ENCODE measurements at regions not wholly inside any gene's neighbourhood (a gene's known extent, or its start where the extent isn't known, plus 50 kb on each side); places are given as distances from the start of the nearest gene placed in this dataset.
"Not testable (repeated sequence)": the region's sequence is repeated elsewhere in the genome, so short reads cannot be mapped to it uniquely, and the experiment has no call there.

DNA sequence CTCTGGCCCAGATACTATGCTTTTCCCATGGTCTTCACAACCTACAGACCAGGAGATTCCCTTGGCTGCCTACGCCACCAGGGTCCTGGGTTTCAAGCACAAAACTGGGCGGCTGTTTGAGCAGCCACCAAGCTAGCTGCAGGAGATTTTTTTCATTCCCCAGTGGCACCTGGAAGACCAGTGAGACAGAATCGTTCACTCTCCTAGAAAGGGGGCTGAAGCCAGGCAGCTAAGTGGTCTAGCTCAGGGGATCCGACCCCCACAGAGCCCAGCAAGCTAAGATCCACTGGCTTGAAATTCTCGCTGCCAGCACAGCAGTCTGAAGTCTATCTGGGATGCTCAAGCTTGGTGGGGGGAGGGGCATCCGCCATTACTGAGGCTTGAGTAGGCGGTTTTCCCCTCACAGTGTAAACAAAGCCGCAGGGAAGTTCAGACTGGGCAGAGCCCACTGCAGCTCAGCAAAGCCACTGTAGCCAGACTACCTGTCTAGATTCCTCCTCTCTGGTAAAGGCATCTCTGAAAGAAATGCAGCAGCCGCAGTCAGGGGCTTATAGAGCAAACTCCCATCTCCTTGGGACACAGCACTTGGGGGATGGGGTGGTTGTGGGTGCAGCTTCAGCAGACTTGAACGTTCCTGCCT is 168.7 kb upstream of the ADAMTSL1 start:
- not testable (repeated sequence) for DNase-seq

DNA sequence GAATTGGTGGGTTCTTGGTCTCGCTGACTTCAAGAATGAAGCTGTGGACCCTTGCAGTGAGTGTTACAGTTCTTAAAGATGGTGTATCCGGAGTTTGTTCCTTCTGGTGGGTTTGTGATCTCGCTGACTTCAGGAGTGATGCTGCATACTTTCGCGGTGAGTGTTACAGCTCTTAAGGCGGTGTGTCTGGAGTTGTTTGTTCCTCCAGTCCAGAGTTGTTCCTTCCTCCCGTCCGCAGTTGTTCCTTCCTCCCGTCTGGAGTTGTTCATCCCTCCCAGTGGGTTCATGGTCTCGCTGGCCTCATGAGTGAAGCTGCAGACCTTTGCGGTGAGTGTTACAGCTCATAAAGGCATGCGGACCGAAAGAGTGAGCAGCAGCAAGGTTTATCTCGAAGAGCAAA is 159.6 kb upstream of the ADAMTSL1 start:
- no peak for DNase-seq

DNA sequence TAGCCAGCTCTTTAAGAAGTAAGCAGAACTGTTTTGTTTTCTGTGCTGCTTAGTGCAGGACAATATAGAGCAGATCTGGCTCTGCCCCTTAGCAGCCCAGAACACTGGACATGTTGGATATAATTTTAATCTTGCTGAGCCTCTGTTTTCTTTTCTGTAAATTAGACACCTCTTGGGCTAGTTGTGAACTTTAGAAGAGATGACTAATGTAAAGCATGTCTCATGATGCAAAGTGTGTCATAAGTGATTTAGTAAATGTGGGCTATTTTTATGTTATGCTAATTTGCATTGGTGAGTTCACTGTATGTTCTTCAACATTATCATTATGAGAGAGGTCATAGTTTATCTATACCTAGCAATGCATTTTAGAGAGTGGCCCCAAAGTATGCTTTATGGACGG is 156.1 kb upstream of the ADAMTSL1 start:
- DNase-seq = no peak

DNA sequence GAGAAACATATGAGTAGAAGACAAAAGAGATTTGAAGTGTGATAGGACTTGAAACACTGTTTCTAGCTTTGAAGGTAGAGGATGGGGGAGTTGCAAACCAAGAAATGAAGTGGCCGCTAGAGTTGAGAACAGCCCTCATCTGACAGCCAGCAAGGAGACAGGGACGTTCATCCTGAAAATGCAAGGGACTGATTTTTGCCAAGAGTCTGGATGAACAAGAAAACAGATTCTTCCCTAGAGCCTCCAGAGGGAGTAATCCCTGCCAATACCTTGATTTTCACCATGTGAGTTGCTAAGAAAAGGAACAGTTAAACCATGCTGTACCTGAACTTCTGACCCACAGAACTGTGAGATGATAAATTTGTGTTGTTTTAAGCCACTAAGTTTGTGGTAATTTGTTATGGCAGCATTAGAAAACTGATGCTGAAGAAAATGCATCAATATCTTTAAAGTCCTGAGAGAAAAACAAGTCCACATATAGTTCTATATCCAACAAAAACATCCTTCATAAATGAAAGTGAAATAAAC is 154.0 kb upstream of the ADAMTSL1 start:
- no peak for DNase-seq

DNA sequence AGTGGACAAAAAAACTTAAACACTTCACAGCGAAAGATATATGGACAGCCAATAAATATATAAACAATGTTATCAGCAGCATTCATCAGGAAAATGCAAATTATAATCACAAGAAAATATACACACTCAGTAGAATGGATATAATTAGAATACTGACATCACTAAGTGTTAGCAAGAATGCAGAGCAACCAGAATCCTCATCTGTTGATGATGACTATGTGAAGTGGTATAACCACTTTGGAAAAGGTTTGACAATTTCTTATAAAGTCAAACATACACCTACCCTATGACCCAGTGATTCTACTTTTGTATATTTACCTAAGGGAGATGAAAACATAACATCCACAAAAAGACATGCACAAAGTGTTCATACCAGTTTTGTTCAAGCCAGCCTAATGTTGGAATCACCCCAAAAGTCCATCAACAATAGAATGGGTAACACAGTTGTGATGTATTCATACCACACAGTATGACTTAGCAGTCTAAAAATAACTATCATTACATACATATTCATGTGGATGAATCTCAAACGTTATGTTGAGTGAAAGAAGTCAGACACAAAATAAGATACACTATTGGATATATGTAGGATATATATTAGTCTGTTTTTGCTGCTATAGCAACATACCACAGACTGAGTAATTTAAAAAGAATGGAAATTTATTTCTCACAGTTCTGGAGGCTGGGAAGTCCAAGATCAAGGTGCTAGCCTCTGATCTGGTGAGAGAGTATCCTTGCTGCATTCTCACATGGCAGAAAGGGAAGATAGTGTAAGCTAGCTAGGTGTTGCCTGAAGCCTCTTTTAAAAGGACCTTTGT is 148.8 kb upstream of the ADAMTSL1 start:
- no peak for DNase-seq

DNA sequence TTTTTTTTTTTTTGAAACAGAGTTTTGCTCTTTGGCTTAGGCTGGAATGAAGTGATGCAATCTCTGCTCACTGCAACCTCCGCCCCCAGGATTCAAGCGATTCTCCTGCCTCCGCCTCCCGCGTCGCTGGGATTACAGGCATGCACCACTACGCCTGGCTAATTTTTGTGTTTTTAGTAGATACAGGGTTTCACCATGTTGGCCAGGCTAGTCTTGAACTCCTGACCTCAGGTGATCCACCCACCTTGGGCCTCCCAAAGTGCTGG is 148.3 kb upstream of the ADAMTSL1 start:
- not testable (repeated sequence) for DNase-seq

DNA sequence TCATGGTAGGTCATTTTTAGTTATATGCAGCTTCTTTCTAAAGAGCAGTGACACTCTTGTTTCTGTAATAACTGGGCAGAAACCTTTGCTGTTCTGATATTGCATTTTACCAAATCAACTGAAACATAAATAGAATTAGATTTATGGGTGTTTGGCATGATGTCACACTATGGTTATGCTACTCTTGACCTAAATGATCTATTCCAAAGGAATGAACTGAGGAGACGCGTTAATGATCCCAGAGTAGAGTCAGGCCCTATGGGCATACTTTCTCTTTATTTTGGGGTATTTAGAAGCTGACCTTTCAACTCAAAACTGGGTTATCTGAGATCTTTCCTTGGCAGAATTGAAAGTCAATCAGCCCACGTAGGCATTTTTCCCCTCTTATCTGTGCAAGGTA is 146.8 kb upstream of the ADAMTSL1 start:
- DNase-seq = no peak

DNA sequence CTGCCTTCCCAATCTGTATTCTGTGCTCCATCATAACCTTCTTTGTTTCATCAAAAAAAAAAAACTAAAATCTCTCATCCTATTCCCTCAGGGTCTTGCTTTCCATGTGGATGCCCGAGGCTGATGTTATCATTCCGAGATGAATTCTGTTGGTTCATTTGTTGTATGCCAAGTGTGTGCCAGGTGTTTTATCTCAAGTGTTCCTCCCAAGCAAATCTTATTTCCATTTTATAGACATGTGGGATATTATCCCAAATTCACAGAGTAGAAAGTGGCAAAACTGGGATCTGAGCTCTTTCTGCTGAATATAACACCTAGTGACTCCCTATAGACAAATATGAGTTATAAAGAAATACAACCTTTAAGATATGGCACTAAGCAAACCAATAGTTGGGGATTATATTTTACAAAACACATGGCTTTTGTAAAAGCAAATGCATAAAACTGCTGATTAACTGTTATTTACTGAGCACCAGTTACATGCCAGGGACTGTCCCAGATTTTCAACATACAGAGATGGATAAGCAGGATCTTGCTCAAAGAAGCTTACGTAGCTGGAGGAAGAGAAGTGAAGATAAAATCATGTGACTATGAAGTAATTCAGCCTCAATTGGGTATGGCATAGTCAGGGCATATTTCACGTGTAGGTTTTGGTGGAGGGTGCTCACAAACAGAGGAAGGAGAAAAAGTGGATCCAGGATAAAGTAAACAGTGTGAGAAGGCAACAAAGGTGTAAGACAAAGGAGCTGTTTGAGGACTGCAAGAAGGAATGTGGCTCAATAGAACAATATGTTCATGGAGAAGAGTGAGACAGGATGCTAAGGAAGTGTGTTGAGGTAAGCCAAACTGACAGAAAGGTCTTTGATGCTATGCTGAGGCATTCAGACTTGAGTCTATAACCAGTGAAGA is 143.3 kb upstream of the ADAMTSL1 start:
- no peak for DNase-seq

DNA sequence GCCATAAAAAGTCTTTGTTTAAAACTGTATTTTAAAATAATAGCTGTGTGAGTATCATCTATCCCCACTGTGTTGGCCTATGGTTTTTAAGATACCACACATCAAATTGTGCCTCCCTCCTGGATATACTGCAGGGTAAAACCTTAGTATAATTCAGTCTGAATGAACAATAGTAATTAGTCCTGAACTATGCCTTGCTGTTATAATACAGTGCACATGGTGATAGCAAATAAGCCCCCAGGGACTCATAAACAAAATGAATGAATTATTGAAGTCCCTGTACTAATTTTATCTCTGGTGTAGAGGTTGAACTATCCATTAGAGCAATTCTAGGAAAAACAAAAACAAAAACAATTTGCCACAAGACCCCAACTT is 142.7 kb upstream of the ADAMTSL1 start:
- DNase-seq = no peak

DNA sequence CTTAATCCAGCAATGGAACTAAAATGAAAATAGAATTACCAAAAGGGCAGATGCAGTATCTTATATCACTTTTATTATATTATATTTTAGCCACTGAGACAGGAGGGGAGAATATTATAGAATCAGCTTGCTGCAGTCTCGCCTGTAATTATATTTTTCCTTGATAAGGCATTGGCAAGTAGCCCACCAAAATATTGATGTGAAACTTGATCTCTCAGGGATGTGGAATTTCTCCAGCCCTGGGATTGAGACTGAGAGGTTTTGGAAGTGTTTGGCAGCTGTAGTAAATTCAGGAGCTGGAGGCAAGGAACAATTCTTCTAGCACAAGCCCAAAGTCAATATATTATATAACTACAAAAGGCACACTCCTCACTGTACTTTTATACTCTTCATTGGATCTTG is 142.1 kb upstream of the ADAMTSL1 start:
- no peak for DNase-seq

DNA sequence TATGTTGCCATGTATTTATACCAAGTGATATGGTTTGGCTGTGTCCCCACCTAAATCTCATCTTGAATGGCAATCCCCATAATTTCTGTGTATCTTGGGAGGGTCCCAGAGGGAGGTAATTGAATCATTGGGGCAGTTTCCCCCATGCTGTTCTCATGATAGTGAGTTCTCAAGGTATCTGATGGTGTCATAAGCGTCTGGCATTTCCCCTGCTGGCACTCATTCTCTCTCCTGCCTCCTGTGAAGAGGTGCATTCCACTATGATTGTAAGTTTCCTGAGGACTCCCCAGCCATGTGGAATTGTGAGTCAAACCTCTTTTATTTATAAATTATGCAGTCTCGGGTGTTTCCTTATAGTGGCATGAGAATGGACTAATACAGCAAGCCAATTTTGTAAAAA is 140.8 kb upstream of the ADAMTSL1 start:
- no peak for DNase-seq

DNA sequence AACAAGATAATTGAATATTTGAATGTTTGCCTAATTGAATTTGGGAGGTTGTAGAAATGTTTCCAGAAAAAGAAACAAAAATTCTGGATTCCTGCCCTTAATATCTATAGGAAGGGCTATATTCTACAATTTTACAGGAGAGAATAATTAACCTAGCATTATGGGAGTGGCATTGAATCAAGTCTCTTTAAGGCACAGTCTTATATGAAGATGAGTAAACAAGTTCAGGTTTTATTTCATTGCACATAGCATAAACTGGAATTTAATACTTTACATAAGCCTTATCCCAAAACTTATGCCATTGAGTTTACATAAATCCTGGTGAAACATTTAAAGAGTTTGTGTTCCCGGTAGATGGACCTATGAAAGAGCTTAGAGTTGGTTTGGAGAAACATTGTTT is 138.1 kb upstream of the ADAMTSL1 start:
- no peak for DNase-seq

DNA sequence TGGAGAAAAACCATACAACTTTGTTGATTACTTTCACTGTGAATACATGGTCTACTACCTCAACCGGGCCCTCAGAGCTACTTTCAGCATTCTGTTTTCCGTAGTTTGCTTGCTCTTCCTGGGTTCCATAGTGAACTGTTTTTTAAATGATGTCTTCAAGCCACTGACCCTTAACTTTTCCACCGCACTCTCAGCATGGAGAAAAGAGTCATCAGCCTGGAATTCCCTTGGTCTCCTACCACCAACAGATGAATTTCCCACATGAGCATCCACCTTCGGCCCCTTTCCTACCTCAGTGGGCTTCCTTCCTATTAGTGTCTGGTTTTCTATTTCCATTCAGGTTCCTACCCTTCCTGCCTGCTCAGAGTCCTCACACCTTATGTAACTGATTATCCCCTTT is 135.9 kb upstream of the ADAMTSL1 start:
- no peak for DNase-seq

DNA sequence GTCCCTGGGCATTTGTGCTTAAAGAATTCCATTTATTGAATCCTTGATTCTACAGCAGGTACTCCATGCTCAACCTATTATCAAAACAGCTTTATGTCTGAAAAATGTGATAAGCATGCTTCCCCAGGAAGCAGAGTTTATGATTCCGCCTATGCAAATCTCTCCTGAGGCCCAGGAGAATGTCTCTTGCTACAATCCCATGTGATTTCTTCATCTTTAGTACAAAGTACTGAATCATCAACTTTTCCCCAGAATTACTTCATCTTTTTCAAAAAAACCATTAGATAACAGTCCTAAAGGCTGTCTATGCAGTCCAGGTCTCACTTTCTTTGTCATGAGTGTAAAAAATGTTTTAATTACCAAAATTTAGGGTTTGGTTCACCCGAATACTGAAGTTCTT is 130.2 kb upstream of the ADAMTSL1 start:
- DNase-seq = no peak

DNA sequence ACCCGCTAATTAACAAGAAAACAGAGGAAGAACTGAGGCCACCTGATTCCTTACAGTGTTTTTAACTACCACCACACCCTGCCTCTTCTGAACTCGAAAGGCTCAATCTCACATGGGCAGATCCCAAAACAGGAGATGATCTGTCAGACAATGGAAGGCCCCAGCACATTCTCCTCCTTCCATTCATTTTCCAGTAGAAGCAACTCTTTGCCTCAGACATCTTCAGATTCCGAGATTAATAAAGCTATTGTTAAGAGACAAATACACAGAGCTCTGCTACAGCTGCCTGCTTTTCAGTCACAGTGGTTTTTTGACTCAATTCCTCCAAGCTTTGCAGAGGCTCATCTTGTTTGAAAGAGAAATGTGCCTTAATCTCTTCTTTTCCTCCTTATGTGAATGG is 127.2 kb upstream of the ADAMTSL1 start:
- DNase-seq = no peak

DNA sequence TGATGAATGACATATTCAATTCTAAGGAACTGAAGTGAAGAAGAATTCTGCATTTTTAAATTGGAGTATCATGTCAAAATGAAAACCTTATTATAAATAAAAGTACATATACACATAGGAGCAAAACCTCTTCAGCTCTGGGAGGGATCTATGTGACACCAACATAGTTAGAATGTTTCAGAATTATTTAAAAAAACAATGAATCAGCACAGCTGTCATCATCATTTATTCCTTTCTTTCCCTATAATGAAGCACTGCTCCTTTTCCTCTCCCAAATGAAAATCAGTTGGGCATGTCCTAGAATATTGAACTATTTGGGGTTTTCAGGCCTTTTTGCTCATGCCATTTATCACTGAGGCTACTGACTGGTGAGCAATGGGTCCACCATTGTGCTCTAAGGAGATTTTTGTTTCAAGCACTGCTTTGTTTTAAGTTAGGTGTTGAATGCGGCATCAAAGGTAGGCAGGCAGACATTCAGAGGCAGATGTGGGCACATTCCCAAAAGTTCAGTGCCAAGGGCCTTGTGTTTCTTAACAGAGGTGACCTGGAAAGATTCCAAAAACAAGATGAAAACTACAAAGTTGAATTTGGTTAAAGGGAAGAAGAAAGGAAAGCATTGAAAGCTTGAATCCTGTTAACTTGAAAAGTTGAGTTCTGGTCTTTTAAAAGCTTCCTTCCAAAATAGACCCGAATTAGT is 126.4 kb upstream of the ADAMTSL1 start:
- DNase-seq = no peak

DNA sequence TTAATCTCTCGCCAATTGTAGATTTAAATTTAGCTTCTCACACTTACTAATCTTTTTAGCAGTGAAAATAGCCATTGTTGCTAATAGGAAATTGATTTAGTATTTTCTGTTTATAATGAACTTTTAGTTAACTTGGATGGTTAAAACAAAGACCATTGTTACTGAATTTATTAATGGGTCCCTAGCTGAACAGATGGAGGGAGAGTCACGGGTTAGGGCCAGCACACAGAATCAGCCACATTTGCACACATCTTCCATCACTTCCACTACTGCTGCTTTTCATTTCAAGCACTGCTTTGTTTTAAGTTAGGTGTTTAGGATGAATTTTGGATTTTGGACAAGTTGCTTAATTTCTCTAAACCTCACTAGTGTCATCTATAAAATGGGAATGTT is 125.9 kb upstream of the ADAMTSL1 start:
- DNase-seq = no peak

DNA sequence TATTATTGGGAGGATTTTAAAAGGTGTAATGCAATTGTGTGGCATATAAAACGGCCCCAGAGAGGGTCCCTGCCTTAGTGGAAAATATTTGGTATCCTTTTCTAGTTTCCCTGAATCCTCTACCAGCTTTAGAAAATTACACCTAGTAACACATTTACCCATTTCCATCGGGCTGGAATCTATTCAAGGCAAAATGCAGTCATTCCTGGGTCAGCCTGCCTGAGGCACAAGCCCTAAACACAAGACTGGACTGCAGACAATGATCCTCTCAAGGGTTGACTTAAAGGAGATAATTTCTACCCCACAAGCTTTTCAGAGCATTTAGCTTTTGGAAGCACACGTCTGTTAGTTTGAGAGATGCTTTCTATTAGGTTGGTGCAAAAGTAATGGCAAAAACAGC is 124.4 kb upstream of the ADAMTSL1 start:
- no peak for DNase-seq

DNA sequence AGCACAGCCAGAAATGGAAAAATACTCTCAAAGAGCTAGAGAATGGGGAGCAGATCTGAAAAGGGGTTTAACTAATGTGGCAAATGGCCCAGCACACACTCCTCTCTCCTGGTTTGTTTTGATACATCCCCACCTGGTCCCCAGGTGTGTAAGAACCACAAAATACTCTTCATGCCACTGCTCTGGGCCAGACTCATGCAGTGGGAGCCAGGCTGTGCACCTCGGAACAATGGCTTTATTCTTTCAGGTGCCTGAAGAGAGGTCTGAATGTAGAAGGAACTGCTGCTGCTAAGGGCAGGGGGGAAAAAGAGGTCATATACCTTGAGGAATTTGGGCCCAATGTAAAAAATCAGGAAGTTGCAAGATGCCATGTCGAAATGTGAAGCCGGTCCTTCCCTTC is 123.9 kb upstream of the ADAMTSL1 start:
- no peak for DNase-seq

DNA sequence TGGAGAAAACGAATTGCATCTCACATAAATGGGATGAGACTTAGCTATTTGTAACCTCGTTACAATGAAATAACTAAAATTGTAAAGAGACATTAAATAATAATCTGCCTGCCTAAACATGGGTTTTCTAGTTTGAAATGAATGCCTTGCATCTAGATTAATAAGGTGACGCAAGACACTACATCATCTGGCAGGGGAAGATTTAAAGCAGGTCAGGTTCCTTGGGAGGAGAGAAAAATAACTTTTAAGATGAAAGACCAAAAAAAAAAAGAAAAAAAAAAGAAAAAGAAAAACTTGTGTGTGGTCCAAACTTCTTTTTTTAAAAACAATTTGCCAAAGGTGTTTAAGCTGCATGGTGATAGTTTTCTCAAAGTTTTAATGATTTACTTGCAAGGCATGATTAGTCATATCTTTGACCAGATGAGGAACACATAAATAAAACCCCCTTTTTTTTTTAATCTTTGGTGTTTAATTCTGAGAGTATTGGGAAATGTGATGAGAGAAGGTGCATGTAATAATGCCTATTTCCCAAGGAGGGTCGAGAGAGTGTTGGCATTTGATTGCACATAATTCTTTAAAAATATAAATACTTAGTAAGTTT is 122.9 kb upstream of the ADAMTSL1 start:
- DNase-seq = no peak

DNA sequence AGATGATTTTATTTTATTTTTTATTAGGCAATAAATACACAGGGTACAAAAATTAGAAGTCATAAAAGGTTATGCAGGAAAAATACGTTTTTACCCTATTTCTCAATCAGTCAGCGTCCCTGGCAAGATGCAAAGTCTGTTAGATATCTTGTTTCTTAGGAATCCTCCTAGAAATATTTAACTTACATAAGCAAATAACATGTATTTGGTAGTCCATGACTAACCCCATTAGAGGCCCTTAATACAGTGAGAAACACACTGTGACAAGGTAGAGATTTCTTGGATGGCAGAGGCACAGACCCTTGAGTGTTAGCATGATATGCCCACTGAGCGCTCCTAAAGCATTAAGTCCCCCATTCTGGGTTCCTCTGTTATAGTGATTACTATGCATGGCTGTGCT is 121.2 kb upstream of the ADAMTSL1 start:
- no peak for DNase-seq

DNA sequence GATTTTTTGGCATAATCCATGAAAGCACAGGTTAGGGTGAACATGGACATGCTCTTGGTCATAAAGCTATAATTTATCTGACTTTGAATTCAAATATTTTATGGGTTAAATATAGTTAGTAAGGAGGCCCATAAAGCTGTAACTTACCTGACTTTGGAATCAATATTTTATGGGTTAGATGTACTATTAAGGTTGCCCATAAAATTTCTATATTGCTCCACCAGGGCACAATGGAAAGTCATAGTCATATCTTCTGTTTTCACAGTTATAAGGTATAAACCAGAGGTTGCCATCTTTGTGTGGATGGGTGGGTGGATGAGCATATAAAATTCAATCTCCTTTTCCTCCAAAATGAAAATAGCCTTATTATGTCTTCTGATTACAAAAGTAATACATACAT is 120.5 kb upstream of the ADAMTSL1 start:
- no peak for DNase-seq

DNA sequence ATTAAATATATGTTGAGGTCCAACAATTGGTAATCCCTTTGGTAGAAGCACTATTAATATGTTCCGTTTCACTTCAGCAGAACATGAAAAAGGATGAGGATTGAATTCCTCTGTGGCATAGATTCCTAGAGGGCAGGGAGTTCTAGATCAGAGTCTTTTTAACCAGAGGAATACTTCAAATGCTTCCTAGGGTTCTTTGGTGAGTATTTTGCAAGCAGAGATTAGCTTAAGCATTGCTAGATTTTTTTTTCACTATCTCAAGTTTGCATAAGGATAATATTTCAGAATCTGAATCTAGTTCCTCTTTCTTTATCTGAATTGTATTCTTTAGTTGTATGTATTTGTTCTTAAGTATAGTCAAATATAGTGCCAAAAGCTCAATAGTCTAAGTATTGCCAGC is 116.6 kb upstream of the ADAMTSL1 start:
- no peak for DNase-seq
